ENCODE measurements at regions not wholly inside any gene's neighbourhood (a gene's known extent, or its start where the extent isn't known, plus 50 kb on each side); places are given as distances from the start of the nearest gene placed in this dataset.

DNA sequence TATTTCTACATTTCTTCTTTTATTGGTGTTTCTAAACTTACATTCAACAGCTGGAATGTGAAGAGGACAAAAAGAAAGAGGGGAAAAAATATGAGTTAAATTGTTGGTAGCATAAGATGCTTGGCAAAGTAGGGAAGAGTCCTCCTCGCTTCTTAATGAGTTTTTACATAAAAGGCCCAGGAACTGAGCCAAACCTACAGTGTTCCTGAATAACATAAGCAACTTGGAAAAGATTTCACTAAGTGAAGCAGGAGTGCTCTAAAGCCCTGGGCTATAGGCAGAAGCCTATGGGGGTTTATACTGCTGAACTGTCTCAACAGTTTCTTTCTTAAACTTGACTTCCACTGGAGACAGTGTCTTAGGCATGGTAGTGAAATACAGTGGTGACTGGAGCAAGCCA lies 115.0 kb upstream of the USP25 start:
- DNase-seq (ENCODE audit: extremely low spot score in 2 of 2), result no peak
- no peak for TF ChIP-seq POLR2A (IDR thresholded peaks at IDR 0.05)
- TF ChIP-seq POLR2AphosphoS5 (IDR thresholded peaks at IDR 0.05; ENCODE audit: insufficient read depth in 1 of 2, low read depth in 1 of 2), result no peak
- TF ChIP-seq, protein P1, sequence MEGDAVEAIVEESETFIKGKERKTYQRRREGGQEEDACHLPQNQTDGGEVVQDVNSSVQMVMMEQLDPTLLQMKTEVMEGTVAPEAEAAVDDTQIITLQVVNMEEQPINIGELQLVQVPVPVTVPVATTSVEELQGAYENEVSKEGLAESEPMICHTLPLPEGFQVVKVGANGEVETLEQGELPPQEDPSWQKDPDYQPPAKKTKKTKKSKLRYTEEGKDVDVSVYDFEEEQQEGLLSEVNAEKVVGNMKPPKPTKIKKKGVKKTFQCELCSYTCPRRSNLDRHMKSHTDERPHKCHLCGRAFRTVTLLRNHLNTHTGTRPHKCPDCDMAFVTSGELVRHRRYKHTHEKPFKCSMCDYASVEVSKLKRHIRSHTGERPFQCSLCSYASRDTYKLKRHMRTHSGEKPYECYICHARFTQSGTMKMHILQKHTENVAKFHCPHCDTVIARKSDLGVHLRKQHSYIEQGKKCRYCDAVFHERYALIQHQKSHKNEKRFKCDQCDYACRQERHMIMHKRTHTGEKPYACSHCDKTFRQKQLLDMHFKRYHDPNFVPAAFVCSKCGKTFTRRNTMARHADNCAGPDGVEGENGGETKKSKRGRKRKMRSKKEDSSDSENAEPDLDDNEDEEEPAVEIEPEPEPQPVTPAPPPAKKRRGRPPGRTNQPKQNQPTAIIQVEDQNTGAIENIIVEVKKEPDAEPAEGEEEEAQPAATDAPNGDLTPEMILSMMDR (IDR thresholded peaks at IDR 0.05), result no peak
- H3K36me3 ChIP-seq, result no peaks in the 10 kb centered on the region
- no peak overlapping the region for H3K27ac ChIP-seq
- H3K4me1 ChIP-seq, result peaks cover 12% of the 10 kb centered on the region
- no peaks in the 10 kb centered on the region for H3K27me3 ChIP-seq
- H3K9me3 ChIP-seq, result no peaks in the 10 kb centered on the region
- intact Hi-C loops (cut with DNase I), result no loop called here
- H3K4me3 ChIP-seq, result no peak overlapping the region

- intact Hi-C loops (cut with DNase I), result no loop called here
- no peaks in the 10 kb centered on the region for H3K9me3 ChIP-seq
- peaks cover 12% of the 10 kb centered on the region for H3K4me1 ChIP-seq
- H3K27me3 ChIP-seq, result no peaks in the 10 kb centered on the region
- TF ChIP-seq, protein P1 (IDR thresholded peaks at IDR 0.05), result no peak
- TF ChIP-seq POLR2AphosphoS5 (IDR thresholded peaks at IDR 0.05; ENCODE audit: insufficient read depth in 1 of 2, low read depth in 1 of 2) (no peak), POLR2A (IDR thresholded peaks at IDR 0.05) (no peak)
- no peak overlapping the region for H3K4me3 ChIP-seq
- H3K27ac ChIP-seq, result no peak overlapping the region
- H3K36me3 ChIP-seq, result no peaks in the 10 kb centered on the region
- no peak for DNase-seq (ENCODE audit: extremely low spot score in 2 of 2)
Measured at GRCh38 chr21:15616864-15617574, 112.8 kb upstream of the USP25 start.

DNA sequence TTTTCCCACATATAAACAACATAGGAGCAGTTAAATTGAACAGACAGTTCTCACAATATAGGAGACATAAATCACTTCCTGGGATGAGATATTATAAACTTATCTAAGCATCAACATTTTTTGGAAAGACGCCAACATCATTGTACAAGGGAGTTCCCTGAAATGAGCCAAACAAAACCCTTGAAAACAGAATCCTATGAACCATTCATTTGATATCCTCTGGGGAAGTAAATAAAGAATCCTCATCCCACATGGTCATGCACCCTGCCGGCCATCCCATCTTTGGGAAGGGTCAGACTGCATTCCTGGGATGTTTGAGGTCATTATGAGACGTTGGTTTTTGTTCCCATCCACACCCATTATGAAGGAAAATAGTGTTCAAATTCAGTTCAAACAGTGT lies 111.8 kb upstream of the USP25 start:
- Histone ChIP-seq H3K4me3 (no peak overlapping the region), H3K9me3 (no peaks in the 10 kb centered on the region), H3K4me1 (peaks cover 12% of the 10 kb centered on the region), H3K27me3 (no peaks in the 10 kb centered on the region), H3K36me3 (no peaks in the 10 kb centered on the region), H3K27ac (no peak overlapping the region)
- intact Hi-C loops (cut with DNase I), result no loop called here
- TF ChIP-seq, protein P1 (IDR thresholded peaks at IDR 0.05), result no peak
- TF ChIP-seq POLR2A (IDR thresholded peaks at IDR 0.05), result no peak
- DNase-seq (ENCODE audit: extremely low spot score in 2 of 2), result no peak

GRCh38 chr21:15620892-15621291 lies 108.9 kb upstream of the USP25 start:
- H3K27me3 ChIP-seq, result no peaks in the 10 kb centered on the region
- DNase-seq (ENCODE audit: extremely low spot score in 2 of 2), result no peak
- no peak for TF ChIP-seq POLR2AphosphoS5 (IDR thresholded peaks at IDR 0.05; ENCODE audit: insufficient read depth in 1 of 2, low read depth in 1 of 2)
- TF ChIP-seq POLR2A (IDR thresholded peaks at IDR 0.05), result no peak
- TF ChIP-seq, protein P1 (IDR thresholded peaks at IDR 0.05), result no peak
- H3K36me3 ChIP-seq, result no peaks in the 10 kb centered on the region
- H3K9me3 ChIP-seq, result no peaks in the 10 kb centered on the region
- peaks cover 12% of the 10 kb centered on the region for H3K4me1 ChIP-seq
- H3K27ac ChIP-seq, result no peak overlapping the region
- H3K4me3 ChIP-seq, result no peak overlapping the region
- intact Hi-C loops (cut with DNase I), result no loop called here

DNA sequence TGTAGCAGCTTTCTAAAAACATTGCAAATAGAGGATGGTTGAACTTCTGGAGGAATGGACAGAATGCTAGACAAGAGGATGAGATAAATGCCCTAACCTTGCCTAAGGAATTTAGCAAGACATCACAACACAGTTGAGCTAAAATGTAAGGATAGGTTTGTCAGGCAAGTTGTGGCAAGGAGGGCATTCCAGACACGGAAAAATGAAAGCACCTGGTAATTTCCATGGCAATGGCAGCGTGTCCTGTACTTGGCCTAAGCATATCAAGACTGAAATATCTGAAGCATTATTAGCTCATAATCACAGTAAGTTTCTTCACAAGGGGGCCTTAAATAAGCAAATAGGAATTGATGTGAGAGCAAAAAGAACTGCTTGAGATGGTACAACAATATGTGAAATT lies 105.1 kb upstream of the USP25 start:
- TF ChIP-seq, protein P1 (IDR thresholded peaks at IDR 0.05), result no peak
- TF ChIP-seq POLR2A (IDR thresholded peaks at IDR 0.05) (no peak), POLR2AphosphoS5 (IDR thresholded peaks at IDR 0.05; ENCODE audit: insufficient read depth in 1 of 2, low read depth in 1 of 2) (no peak)

More for the DNA sequence above, 105.1 kb upstream of the USP25 start:
- intact Hi-C loops (cut with DNase I), result no loop called here
- no peak overlapping the region for H3K4me3 ChIP-seq
- H3K4me1 ChIP-seq, result no peaks in the 10 kb centered on the region
- H3K27ac ChIP-seq, result no peak overlapping the region
- no peaks in the 10 kb centered on the region for H3K36me3 ChIP-seq
- DNase-seq (ENCODE audit: extremely low spot score in 2 of 2), result no peak
- no peaks in the 10 kb centered on the region for H3K9me3 ChIP-seq
- H3K27me3 ChIP-seq, result no peaks in the 10 kb centered on the region

All from vagina (tissue), 2 donors.